ENCODE measurements at regions not wholly inside any gene's neighbourhood (a gene's known extent, or its start where the extent isn't known, plus 50 kb on each side); places are given as distances from the start of the nearest gene placed in this dataset.

DNA sequence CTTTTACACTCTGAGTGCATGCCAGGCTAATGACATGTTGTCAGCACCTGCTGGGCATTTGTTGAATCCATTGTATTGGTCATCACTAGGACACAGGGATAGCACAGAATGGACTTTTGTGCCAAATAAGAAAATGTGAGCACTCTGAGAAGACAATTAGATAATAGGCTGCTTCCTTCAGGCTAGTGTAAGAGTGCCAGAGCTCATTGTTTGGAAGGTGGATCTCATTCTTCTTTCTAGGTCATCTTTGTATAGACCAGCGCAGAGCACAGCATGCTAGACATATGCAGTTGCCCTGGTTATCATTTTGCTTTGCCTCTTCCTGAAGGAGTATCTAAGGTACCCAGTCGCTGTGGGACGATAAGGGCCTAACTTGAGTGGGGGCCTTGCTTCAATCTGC is 493.4 kb upstream of the COX7C start:
- TF ChIP-seq, protein P1, sequence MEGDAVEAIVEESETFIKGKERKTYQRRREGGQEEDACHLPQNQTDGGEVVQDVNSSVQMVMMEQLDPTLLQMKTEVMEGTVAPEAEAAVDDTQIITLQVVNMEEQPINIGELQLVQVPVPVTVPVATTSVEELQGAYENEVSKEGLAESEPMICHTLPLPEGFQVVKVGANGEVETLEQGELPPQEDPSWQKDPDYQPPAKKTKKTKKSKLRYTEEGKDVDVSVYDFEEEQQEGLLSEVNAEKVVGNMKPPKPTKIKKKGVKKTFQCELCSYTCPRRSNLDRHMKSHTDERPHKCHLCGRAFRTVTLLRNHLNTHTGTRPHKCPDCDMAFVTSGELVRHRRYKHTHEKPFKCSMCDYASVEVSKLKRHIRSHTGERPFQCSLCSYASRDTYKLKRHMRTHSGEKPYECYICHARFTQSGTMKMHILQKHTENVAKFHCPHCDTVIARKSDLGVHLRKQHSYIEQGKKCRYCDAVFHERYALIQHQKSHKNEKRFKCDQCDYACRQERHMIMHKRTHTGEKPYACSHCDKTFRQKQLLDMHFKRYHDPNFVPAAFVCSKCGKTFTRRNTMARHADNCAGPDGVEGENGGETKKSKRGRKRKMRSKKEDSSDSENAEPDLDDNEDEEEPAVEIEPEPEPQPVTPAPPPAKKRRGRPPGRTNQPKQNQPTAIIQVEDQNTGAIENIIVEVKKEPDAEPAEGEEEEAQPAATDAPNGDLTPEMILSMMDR (IDR thresholded peaks at IDR 0.05): no peak
- no peak for TF ChIP-seq POLR2A (IDR thresholded peaks at IDR 0.05)
